ENCODE measurements at regions not wholly inside any gene's neighbourhood (a gene's known extent, or its start where the extent isn't known, plus 50 kb on each side); places are given as distances from the start of the nearest gene placed in this dataset.

- Histone ChIP-seq H3K27ac (ENCODE audit: low read depth in 1 of 2, low read length in 2 of 2) (no peak overlapping the region), H3K9me3 (ENCODE audit: control insufficient read depth in 1 of 2, insufficient read depth in 1 of 2, low read length in 2 of 2) (no peaks in the 10 kb centered on the region), H3K4me3 (ENCODE audit: low read length) (no peak overlapping the region), H3K36me3 (ENCODE audit: insufficient read depth, low read length) (no peaks in the 10 kb centered on the region), H3K4me1 (ENCODE audit: insufficient read depth, low read length) (no peaks in the 10 kb centered on the region), H3K27me3 (ENCODE audit: control insufficient read depth in 1 of 2, insufficient read depth in 2 of 2, low read length in 2 of 2) (no peaks in the 10 kb centered on the region)
- Mint-ChIP-seq H3K27ac (no peak overlapping the region), H3K4me3 (no peak overlapping the region), H3K4me1 (ENCODE audit: low read depth) (peaks cover 8% of the 10 kb centered on the region), H3K27me3 (no peaks in the 10 kb centered on the region), H3K36me3 (ENCODE audit: low read depth) (no peaks in the 10 kb centered on the region), H3K9me3 (peaks cover 3% of the 10 kb centered on the region)
- TF ChIP-seq, protein P1, sequence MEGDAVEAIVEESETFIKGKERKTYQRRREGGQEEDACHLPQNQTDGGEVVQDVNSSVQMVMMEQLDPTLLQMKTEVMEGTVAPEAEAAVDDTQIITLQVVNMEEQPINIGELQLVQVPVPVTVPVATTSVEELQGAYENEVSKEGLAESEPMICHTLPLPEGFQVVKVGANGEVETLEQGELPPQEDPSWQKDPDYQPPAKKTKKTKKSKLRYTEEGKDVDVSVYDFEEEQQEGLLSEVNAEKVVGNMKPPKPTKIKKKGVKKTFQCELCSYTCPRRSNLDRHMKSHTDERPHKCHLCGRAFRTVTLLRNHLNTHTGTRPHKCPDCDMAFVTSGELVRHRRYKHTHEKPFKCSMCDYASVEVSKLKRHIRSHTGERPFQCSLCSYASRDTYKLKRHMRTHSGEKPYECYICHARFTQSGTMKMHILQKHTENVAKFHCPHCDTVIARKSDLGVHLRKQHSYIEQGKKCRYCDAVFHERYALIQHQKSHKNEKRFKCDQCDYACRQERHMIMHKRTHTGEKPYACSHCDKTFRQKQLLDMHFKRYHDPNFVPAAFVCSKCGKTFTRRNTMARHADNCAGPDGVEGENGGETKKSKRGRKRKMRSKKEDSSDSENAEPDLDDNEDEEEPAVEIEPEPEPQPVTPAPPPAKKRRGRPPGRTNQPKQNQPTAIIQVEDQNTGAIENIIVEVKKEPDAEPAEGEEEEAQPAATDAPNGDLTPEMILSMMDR (IDR thresholded peaks at IDR 0.05) = no peak
- intact Hi-C loops (cut with DNase I, micrococcal nuclease) = no loop called here
- ATAC-seq (ENCODE audit: poor library complexity) (no peak), DNase-seq (no peak)
- ChIA-PET CTCF (no interaction called here), POLR2A (no interaction called here)
Measured at GRCh38 chr1:213884402-213884801, 103.4 kb upstream of the PROX1 start.

DNA sequence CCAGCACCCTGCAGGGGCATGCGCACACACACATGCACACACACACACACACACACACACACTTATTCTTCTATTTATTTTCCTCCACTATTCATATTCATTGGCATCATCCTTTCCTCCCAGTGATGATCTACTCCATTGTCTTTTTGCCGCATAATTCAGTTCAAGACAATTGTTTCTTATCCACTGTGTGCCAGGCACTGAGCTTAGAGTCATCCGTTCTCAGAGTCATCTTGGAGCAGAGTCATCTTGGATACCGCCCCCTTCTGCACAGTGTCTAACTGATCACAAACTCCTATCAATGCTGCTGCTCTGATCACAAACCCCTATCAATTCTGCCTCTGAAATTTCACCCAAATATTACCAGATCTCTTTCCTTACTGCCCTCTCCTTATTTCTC, 102.8 kb upstream of the PROX1 start:
- Mint-ChIP-seq H3K36me3 (ENCODE audit: low read depth) (no peaks in the 10 kb centered on the region), H3K4me3 (no peak overlapping the region), H3K4me1 (ENCODE audit: low read depth) (peaks cover 8% of the 10 kb centered on the region), H3K27ac (no peak overlapping the region), H3K27me3 (no peaks in the 10 kb centered on the region), H3K9me3 (peaks cover 3% of the 10 kb centered on the region)
- Histone ChIP-seq H3K36me3 (ENCODE audit: insufficient read depth, low read length) (no peaks in the 10 kb centered on the region), H3K9me3 (ENCODE audit: control insufficient read depth in 1 of 2, insufficient read depth in 1 of 2, low read length in 2 of 2) (no peaks in the 10 kb centered on the region), H3K4me1 (ENCODE audit: insufficient read depth, low read length) (no peaks in the 10 kb centered on the region), H3K27me3 (ENCODE audit: control insufficient read depth in 1 of 2, insufficient read depth in 2 of 2, low read length in 2 of 2) (no peaks in the 10 kb centered on the region), H3K4me3 (ENCODE audit: low read length) (no peak overlapping the region), H3K27ac (ENCODE audit: low read depth in 1 of 2, low read length in 2 of 2) (no peak overlapping the region)
- DNase-seq = no peak
- POLR2A ChIA-PET = no interaction called here
- CTCF ChIA-PET = no interaction called here
- ATAC-seq (ENCODE audit: poor library complexity) = no peak
- TF ChIP-seq, protein P1 (IDR thresholded peaks at IDR 0.05) = no peak
- intact Hi-C loops (cut with DNase I, micrococcal nuclease) = no loop called here

DNA sequence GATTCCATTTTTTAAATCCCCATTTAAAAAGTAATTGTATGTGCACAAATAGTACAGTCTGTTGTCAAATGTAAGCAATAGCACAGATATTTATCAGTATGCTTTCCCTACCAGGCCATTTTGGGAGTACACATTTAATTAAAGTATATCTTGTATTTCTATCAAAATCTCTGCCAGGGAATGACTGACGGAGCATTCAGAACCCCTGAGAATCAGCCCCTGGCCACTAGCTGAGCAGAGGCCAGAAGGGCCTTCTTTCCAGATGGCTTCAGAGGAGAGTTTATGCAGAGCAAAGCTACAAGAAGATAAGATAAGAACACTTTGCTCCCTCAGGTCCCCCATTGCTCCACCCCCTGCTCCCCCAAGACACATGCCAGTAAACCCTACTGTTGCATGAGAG, 99.9 kb upstream of the PROX1 start:
- H3K9me3 Mint-ChIP-seq = no peaks in the 10 kb centered on the region
- ATAC-seq (ENCODE audit: poor library complexity) (no peak), DNase-seq (no peak)
- no peaks in the 10 kb centered on the region for H3K27me3 Mint-ChIP-seq
- H3K27ac Mint-ChIP-seq = no peak overlapping the region
- Histone ChIP-seq H3K9me3 (ENCODE audit: control insufficient read depth in 1 of 2, insufficient read depth in 1 of 2, low read length in 2 of 2) (no peaks in the 10 kb centered on the region), H3K4me3 (ENCODE audit: low read length) (no peak overlapping the region), H3K27ac (ENCODE audit: low read depth in 1 of 2, low read length in 2 of 2) (no peak overlapping the region), H3K36me3 (ENCODE audit: insufficient read depth, low read length) (no peaks in the 10 kb centered on the region), H3K27me3 (ENCODE audit: control insufficient read depth in 1 of 2, insufficient read depth in 2 of 2, low read length in 2 of 2) (no peaks in the 10 kb centered on the region), H3K4me1 (ENCODE audit: insufficient read depth, low read length) (no peaks in the 10 kb centered on the region)
- TF ChIP-seq, protein P1 (IDR thresholded peaks at IDR 0.05) = no peak
- CTCF ChIA-PET = no interaction called here
- H3K36me3 Mint-ChIP-seq (ENCODE audit: low read depth) = no peaks in the 10 kb centered on the region
- no peak overlapping the region for H3K4me3 Mint-ChIP-seq
- peaks cover 8% of the 10 kb centered on the region for H3K4me1 Mint-ChIP-seq (ENCODE audit: low read depth)
- POLR2A ChIA-PET = no interaction called here
- intact Hi-C loops (cut with DNase I, micrococcal nuclease) = no loop called here

Data from CD4-positive, alpha-beta T cell (primary cell).